ENCODE measurements at regions not wholly inside any gene's neighbourhood (a gene's known extent, or its start where the extent isn't known, plus 50 kb on each side); places are given as distances from the start of the nearest gene placed in this dataset.
"Not testable (repeated sequence)": the region's sequence is repeated elsewhere in the genome, so short reads cannot be mapped to it uniquely, and the experiment has no call there.

- DNase-seq, H3K4me1 Mint-ChIP-seq, H3K27ac Mint-ChIP-seq, H3K36me3 Mint-ChIP-seq, H3K27me3 Mint-ChIP-seq, ATAC-seq, H3K9me3 Mint-ChIP-seq, H3K4me3 Mint-ChIP-seq, POLR2A ChIA-PET: not testable (repeated sequence)
Observed at GRCh38 chr11:29445191-29445590, 571.6 kb downstream of the KCNA4 start.

DNA sequence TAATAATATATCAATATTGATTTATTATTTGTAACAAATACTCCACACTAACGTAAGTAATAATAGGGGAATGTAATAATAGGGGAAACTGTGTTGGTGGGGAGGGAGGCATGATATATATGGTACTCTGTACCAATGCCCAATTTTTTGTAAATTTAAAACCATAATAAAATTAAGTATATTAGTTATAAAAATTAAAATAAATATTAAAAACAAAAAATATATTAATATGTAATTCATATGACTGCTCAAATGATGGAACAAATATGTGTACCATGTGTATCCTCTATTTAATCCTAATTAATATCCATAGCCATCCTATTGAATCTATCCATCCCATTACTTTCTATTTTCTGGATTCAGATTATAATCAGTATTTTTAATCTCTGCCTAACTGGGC, 578.0 kb downstream of the KCNA4 start:
- no peak overlapping the region for H3K27ac Mint-ChIP-seq
- no peaks in the 10 kb centered on the region for H3K4me1 Mint-ChIP-seq
- H3K4me3 Mint-ChIP-seq = no peak overlapping the region
- H3K36me3 Mint-ChIP-seq = no peaks in the 10 kb centered on the region
- POLR2A ChIA-PET = no interaction called here
- DNase-seq (no peak), ATAC-seq (no peak)
- peaks cover 0 to 10% (median 1%) of the 10 kb centered on the region in 9 donors for H3K9me3 Mint-ChIP-seq
- no peaks in the 10 kb centered on the region for H3K27me3 Mint-ChIP-seq

DNA sequence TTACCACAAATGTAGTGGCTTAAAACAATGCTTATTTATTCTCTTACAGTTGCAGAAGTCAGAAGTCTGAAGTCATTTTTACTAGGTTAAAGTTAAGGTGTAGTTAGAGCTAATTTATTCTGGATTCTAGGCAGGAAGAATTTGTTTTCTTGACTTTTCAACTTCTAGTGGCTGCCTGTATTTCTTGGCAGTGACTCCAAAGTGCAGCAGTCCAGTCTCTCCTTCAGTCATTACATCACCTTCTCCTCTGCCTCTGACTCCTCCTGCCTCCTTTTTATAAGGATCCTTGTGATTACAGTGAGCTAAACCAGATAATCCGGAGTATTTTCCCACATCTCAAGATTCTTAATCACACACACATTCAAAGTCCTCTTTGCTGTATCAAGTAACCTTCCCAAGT, 581.4 kb downstream of the KCNA4 start:
- ATAC-seq (no peak), DNase-seq (no peak)
- POLR2A ChIA-PET = no interaction called here
- Mint-ChIP-seq H3K4me1 (no peaks in the 10 kb centered on the region), H3K9me3 (peaks cover 0 to 10% (median under 1%) of the 10 kb centered on the region in 9 donors), H3K27me3 (no peaks in the 10 kb centered on the region), H3K36me3 (no peaks in the 10 kb centered on the region), H3K4me3 (no peak overlapping the region), H3K27ac (no peak overlapping the region)

GRCh38 chr11:29432719-29433325, 584.0 kb downstream of the KCNA4 start:
- ATAC-seq = no peak
- Mint-ChIP-seq H3K36me3 (no peaks in the 10 kb centered on the region), H3K4me1 (no peaks in the 10 kb centered on the region), H3K27ac (no peak overlapping the region), H3K4me3 (no peak overlapping the region), H3K27me3 (no peaks in the 10 kb centered on the region), H3K9me3 (peaks cover 0 to 10% (median 2%) of the 10 kb centered on the region in 9 donors)
- no peak for DNase-seq
- POLR2A ChIA-PET = no interaction called here

- ATAC-seq (no peak), DNase-seq (no peak)
- Mint-ChIP-seq H3K4me1 (no peaks in the 10 kb centered on the region), H3K9me3 (peaks cover 0 to 24% (median 3%) of the 10 kb centered on the region in 9 donors), H3K4me3 (no peak overlapping the region), H3K27ac (no peak overlapping the region), H3K36me3 (no peaks in the 10 kb centered on the region), H3K27me3 (no peaks in the 10 kb centered on the region)
- POLR2A ChIA-PET = no interaction called here
Observed at GRCh38 chr11:29405305-29405704, 611.5 kb downstream of the KCNA4 start.

DNA sequence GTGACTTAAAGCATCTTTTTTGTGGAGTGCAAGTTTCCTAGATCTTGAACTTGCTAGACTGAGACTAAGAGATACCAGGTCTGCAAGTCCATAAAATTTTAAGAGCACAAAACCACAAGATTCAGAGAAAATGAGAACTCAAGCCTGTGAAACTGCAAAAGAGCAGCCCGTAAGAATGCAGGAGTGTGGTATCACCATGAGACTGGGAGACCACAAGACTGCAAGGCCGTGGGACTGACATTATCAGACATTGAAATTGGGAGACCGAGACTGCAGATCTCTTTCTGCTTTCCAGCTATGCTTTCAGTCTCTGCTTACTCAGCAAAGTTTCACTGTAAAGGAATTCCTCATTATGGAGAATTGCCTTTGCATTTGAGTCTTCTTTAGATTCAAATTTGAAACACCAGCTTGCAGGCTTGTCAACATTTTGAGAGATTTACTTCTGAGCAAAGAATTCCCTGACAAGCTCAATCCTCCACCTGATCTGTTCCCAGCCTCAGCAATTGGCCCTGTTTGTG, 621.2 kb downstream of the KCNA4 start:
- Mint-ChIP-seq H3K36me3 (peaks cover 0 to 6% (median 0%) of the 10 kb centered on the region in 3 donors), H3K27ac (no peak overlapping the region), H3K4me1 (no peaks in the 10 kb centered on the region), H3K27me3 (peaks cover 0 to 2% (median 0%) of the 10 kb centered on the region in 5 donors), H3K9me3 (peaks cover 0 to 22% (median 9%) of the 10 kb centered on the region in 9 donors), H3K4me3 (no peak overlapping the region)
- DNase-seq = no peak
- POLR2A ChIA-PET = no interaction called here
- no peak for ATAC-seq

DNA sequence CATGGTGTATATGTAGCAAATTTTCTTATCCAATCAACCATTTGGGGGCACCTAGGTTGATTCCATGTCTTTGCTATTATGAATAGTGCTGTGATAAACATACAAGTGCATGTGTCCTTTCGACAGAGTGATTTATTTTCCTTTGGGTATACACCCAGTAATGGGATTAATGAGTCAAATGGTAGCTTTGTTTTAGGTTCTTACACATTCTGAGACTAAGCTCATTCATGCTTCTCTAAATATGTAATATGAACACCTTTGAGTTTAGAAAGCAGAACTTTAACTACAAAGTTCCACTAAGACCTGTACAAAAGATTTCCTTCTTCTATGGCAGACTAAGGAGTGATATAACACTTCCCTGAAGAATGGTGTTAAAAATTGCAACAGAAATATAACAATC, 627.0 kb downstream of the KCNA4 start:
- POLR2A ChIA-PET = no interaction called here
- Mint-ChIP-seq H3K27ac (no peak overlapping the region), H3K9me3 (peaks cover 0 to 25% (median 6%) of the 10 kb centered on the region in 9 donors), H3K4me1 (no peaks in the 10 kb centered on the region), H3K36me3 (no peaks in the 10 kb centered on the region), H3K4me3 (no peak overlapping the region), H3K27me3 (no peaks in the 10 kb centered on the region)
- DNase-seq (no peak), ATAC-seq (no peak)

- POLR2A ChIA-PET = no interaction called here
- no peaks in the 10 kb centered on the region for H3K36me3 Mint-ChIP-seq
- H3K4me1 Mint-ChIP-seq = no peaks in the 10 kb centered on the region
- ATAC-seq = no peak
- peaks cover 6 to 42% (median 25%) of the 10 kb centered on the region in 9 donors for H3K9me3 Mint-ChIP-seq
- no peaks in the 10 kb centered on the region for H3K27me3 Mint-ChIP-seq
- H3K4me3 Mint-ChIP-seq = no peak overlapping the region
- H3K27ac Mint-ChIP-seq = no peak overlapping the region
- DNase-seq = no peak
Observed at GRCh38 chr11:29373725-29374124, 643.1 kb downstream of the KCNA4 start.

DNA sequence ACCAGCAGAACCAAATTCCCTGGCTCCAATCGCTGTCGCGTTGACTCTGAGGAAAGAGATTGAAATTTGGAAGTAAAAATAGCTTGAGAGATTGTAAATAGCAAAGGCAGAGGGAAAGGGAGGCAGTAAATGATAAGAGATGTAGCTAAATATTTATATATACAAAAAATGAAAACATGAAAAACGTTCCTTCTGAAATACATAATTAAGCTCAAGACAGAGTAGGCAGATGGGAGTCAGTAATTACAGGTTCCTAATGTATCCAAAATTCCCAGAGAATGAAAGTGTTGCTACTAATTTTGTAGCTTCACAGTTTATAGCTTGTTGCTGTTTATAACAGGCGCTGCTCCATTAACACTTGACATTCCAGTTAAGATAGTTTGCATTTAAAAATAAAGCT, 648.7 kb downstream of the KCNA4 start:
- H3K36me3 Mint-ChIP-seq = no peaks in the 10 kb centered on the region
- peaks cover under 1 to 28% (median 14%) of the 10 kb centered on the region in 9 donors for H3K9me3 Mint-ChIP-seq
- no peak overlapping the region for H3K27ac Mint-ChIP-seq
- H3K4me3 Mint-ChIP-seq = no peak overlapping the region
- no peaks in the 10 kb centered on the region for H3K4me1 Mint-ChIP-seq
- H3K27me3 Mint-ChIP-seq = no peaks in the 10 kb centered on the region
- ATAC-seq (no peak), DNase-seq (no peak)
- POLR2A ChIA-PET = no interaction called here

DNA sequence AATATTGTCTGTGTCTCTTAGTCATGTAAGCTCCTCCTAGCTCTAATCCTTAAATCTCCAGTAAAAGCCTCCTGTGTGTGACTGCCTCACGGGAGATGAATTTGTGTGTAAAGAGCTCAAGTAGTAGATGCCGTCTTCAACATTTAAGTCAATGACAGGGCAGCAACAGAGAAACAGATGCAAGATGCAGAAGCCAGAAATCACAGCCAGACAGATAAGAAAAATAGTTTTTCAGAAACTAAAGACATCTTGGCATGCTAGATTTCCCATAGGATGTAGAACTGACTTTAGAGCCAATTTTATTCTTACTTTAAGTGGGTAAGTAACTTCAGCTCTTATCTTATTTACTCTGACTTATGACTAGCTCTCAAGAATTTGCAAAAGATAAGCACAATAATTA, 652.8 kb downstream of the KCNA4 start:
- Mint-ChIP-seq H3K36me3 (no peaks in the 10 kb centered on the region), H3K27me3 (no peaks in the 10 kb centered on the region), H3K27ac (no peak overlapping the region), H3K4me1 (no peaks in the 10 kb centered on the region), H3K9me3 (peaks cover 0 to 17% (median 8%) of the 10 kb centered on the region in 9 donors), H3K4me3 (no peak overlapping the region)
- ATAC-seq (no peak), DNase-seq (no peak)
- POLR2A ChIA-PET = no interaction called here

GRCh38 chr11:29361369-29361768, 655.5 kb downstream of the KCNA4 start:
- ATAC-seq (no peak), DNase-seq (no peak)
- no peak overlapping the region for H3K27ac Mint-ChIP-seq
- no peaks in the 10 kb centered on the region for H3K4me1 Mint-ChIP-seq
- no peak overlapping the region for H3K4me3 Mint-ChIP-seq
- H3K27me3 Mint-ChIP-seq = no peaks in the 10 kb centered on the region
- H3K9me3 Mint-ChIP-seq = peaks cover 0 to 17% (median 7%) of the 10 kb centered on the region in 9 donors
- POLR2A ChIA-PET = no interaction called here
- H3K36me3 Mint-ChIP-seq = no peaks in the 10 kb centered on the region

GRCh38 chr11:29353833-29354232, 663.0 kb downstream of the KCNA4 start:
- Mint-ChIP-seq H3K4me3 (no peak overlapping the region), H3K36me3 (no peaks in the 10 kb centered on the region), H3K27ac (no peak overlapping the region), H3K9me3 (peaks cover 0 to 11% (median 3%) of the 10 kb centered on the region in 9 donors), H3K27me3 (no peaks in the 10 kb centered on the region), H3K4me1 (no peaks in the 10 kb centered on the region)
- no peak for ATAC-seq
- no peak for DNase-seq
- POLR2A ChIA-PET = no interaction called here

GRCh38 chr11:29352273-29352795, 664.5 kb downstream of the KCNA4 start:
- peaks cover 0 to 11% (median 1%) of the 10 kb centered on the region in 9 donors for H3K9me3 Mint-ChIP-seq
- H3K27me3 Mint-ChIP-seq = no peaks in the 10 kb centered on the region
- ATAC-seq = no peak
- no peak overlapping the region for H3K4me3 Mint-ChIP-seq
- no peaks in the 10 kb centered on the region for H3K36me3 Mint-ChIP-seq
- no peak for DNase-seq
- no peak overlapping the region for H3K27ac Mint-ChIP-seq
- H3K4me1 Mint-ChIP-seq = no peaks in the 10 kb centered on the region
- POLR2A ChIA-PET = no interaction called here

- Mint-ChIP-seq H3K4me1 (no peaks in the 10 kb centered on the region), H3K27ac (no peak overlapping the region), H3K27me3 (no peaks in the 10 kb centered on the region), H3K36me3 (no peaks in the 10 kb centered on the region), H3K9me3 (peaks cover 0 to 11% (median 1%) of the 10 kb centered on the region in 9 donors), H3K4me3 (no peak overlapping the region)
- no peak for DNase-seq
- no peak for ATAC-seq
- POLR2A ChIA-PET = no interaction called here
Observed at GRCh38 chr11:29351301-29351873, 665.4 kb downstream of the KCNA4 start.
